ENCODE measurements at regions not wholly inside any gene's neighbourhood (a gene's known extent, or its start where the extent isn't known, plus 50 kb on each side); places are given as distances from the start of the nearest gene placed in this dataset.

DNA sequence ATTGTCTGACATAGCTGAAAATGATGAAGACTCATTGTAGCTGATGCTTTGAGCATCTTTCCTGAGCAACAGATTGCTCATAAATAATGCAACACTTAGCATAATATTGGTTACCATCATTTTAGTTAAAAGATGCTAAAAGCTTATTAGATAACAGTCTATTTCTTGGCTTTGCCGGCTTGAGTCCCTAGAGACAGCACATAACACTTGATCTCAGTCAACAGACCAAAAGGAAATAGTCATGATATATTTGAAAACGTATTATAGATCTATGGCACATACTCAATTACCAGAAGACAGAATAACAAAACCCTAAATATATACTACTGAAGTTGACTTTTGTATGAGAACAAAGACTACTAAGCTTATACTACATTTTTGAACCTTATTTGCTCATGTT, 846.7 kb upstream of the EPHA5 start:
- TF ChIP-seq, protein P1, sequence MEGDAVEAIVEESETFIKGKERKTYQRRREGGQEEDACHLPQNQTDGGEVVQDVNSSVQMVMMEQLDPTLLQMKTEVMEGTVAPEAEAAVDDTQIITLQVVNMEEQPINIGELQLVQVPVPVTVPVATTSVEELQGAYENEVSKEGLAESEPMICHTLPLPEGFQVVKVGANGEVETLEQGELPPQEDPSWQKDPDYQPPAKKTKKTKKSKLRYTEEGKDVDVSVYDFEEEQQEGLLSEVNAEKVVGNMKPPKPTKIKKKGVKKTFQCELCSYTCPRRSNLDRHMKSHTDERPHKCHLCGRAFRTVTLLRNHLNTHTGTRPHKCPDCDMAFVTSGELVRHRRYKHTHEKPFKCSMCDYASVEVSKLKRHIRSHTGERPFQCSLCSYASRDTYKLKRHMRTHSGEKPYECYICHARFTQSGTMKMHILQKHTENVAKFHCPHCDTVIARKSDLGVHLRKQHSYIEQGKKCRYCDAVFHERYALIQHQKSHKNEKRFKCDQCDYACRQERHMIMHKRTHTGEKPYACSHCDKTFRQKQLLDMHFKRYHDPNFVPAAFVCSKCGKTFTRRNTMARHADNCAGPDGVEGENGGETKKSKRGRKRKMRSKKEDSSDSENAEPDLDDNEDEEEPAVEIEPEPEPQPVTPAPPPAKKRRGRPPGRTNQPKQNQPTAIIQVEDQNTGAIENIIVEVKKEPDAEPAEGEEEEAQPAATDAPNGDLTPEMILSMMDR (IDR thresholded peaks at IDR 0.05): no peak
- no peak for TF ChIP-seq POLR2A (IDR thresholded peaks at IDR 0.05)
- no peak for TF ChIP-seq EP300 (IDR thresholded peaks at IDR 0.05)
- no peak for TF ChIP-seq POLR2AphosphoS5 (IDR thresholded peaks at IDR 0.05)
- intact Hi-C loops (cut with DNase I; ENCODE audit: low total_unique reads): no loop called here

DNA sequence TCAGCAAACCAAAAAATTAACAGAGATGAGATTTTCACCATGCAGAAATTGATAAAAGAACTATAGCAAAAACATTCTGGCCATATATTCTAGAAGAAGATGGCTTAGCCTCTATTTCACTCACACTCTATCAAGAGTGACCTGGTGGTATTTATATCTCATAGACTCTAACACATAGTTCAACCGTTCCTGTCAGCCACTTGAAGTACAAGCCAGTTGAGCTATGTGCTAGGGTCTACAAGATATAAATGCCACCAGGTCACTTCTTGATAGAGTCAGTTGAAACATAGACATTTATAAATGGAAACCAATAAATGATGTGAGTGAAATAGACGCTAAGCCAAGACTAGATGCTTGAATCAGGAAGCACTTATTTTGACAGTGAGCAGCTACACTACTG, 836.7 kb upstream of the EPHA5 start:
- whole genome bisulfite sequencing, 5 donors: 77 to 90% (median 88%) methylated on average over 2 of the region's 2 CpGs
- DNase-seq: no peak
- H3K4me1 ChIP-seq: no peaks in the 10 kb centered on the region
- intact Hi-C loops (cut with DNase I; ENCODE audit: low total_unique reads): no loop called here
- H3K9me3 ChIP-seq: peaks cover 0 to 13% (median 1%) of the 10 kb centered on the region in 4 donors
- TF ChIP-seq, protein P1 (IDR thresholded peaks at IDR 0.05): no peak
- TF ChIP-seq POLR2AphosphoS5 (IDR thresholded peaks at IDR 0.05) (no peak), POLR2A (IDR thresholded peaks at IDR 0.05) (no peak), EP300 (IDR thresholded peaks at IDR 0.05) (no peak)
- H3K36me3 ChIP-seq: no peaks in the 10 kb centered on the region
- no peak overlapping the region for H3K4me3 ChIP-seq
- no peak overlapping the region for H3K27ac ChIP-seq
- no peaks in the 10 kb centered on the region for H3K27me3 ChIP-seq

More for the DNA sequence above, 846.7 kb upstream of the EPHA5 start:
- no peak overlapping the region for H3K27ac ChIP-seq
- H3K4me3 ChIP-seq: no peak overlapping the region
- DNase-seq: no peak
- no peaks in the 10 kb centered on the region for H3K36me3 ChIP-seq
- H3K9me3 ChIP-seq: peaks cover 0 to 4% (median 2%) of the 10 kb centered on the region in 4 donors
- H3K4me1 ChIP-seq: no peaks in the 10 kb centered on the region
- H3K27me3 ChIP-seq: no peaks in the 10 kb centered on the region
- 66 to 80% (median 68%) methylated on average over 2 of the region's 2 CpGs for WGBS, 5 donors

DNA sequence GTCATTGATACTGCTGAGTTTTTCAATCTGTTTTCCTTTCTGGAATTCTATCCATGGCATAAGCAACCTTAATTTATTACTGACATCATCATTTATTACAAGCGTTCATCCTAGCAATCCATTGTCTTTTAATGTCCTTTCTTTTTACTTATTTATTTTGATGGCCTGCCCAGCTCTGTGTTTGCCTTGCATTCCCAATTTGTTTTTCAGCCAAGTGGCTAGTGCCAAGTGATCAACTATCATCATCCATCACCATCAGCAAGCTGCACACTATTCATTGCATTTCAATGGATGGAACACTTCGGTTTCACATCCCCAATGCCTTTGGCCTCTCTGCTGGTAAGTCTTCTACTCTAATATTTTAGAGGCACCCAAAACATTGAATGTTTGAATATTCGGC, 831.7 kb upstream of the EPHA5 start:
- H3K27me3 ChIP-seq: no peaks in the 10 kb centered on the region
- no peaks in the 10 kb centered on the region for H3K4me1 ChIP-seq
- intact Hi-C loops (cut with DNase I; ENCODE audit: low total_unique reads): no loop called here
- 67 to 83% (median 70%) methylated on average over 3 of the region's 3 CpGs for WGBS, 5 donors
- H3K36me3 ChIP-seq: no peaks in the 10 kb centered on the region
- TF ChIP-seq POLR2A (IDR thresholded peaks at IDR 0.05): no peak
- no peak for TF ChIP-seq EP300 (IDR thresholded peaks at IDR 0.05)
- no peak for TF ChIP-seq POLR2AphosphoS5 (IDR thresholded peaks at IDR 0.05)
- TF ChIP-seq, protein P1 (IDR thresholded peaks at IDR 0.05): no peak
- no peak for DNase-seq
- peaks cover 0 to under 1% (median 0%) of the 10 kb centered on the region in 4 donors for H3K9me3 ChIP-seq
- H3K27ac ChIP-seq: no peak overlapping the region
- no peak overlapping the region for H3K4me3 ChIP-seq

DNA sequence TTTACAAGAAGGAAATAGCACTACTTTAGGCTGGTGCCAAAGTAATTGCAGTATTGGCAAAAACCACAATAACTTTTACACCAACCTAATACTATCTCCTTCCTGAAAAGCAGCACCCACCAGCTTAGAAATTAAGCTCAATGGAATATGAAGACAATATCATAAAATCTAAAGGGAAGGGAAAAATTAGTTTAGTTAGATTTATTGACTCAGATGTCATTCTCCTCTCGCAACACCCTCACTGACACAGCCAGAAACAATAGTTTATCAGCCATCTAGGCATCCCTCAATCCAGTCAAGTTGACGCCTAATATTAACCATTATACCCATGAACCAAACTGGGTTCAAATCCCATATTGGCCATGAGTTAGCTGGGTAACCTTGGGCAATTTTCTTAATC, 820.4 kb upstream of the EPHA5 start:
- WGBS, 5 donors: 79 to 85% (median 81%) methylated on average over 2 of the region's 2 CpGs
- no peak for DNase-seq
- Histone ChIP-seq H3K4me1 (no peaks in the 10 kb centered on the region), H3K36me3 (no peaks in the 10 kb centered on the region), H3K27ac (no peak overlapping the region), H3K4me3 (no peak overlapping the region), H3K9me3 (no peaks in the 10 kb centered on the region), H3K27me3 (no peaks in the 10 kb centered on the region)
- intact Hi-C loops (cut with DNase I; ENCODE audit: low total_unique reads): no loop called here
- no peak for TF ChIP-seq POLR2A (IDR thresholded peaks at IDR 0.05)
- TF ChIP-seq, protein P1 (IDR thresholded peaks at IDR 0.05): no peak
- TF ChIP-seq POLR2AphosphoS5 (IDR thresholded peaks at IDR 0.05): no peak
- TF ChIP-seq EP300 (IDR thresholded peaks at IDR 0.05): no peak
